Progenitor cell of endocrine pancreas (in vitro differentiated cells): ENCODE measurements at regions not wholly inside any gene's neighbourhood (a gene's known extent, or its start where the extent isn't known, plus 50 kb on each side); places are given as distances from the start of the nearest gene placed in this dataset.

Experiments
- DNase-seq: peaks from one replicate; pipeline ENCODE4 v3.0.0; 2021; ENCODE audit warnings: low spot score; ENCODE audit not compliant: unreplicated experiment
- H3K27ac Mint-ChIP-seq: 2 replicates; pipeline ENCODE4 v1.8.0; 2021; ENCODE audit warnings: mild to moderate bottlenecking, moderate library complexity, mixed read lengths
- H3K27me3 Mint-ChIP-seq: 2 replicates; pipeline ENCODE4 v1.8.0; 2021; ENCODE audit warnings: mixed read lengths
- H3K36me3 Mint-ChIP-seq: 2 replicates; pipeline ENCODE4 v1.8.0; 2022; ENCODE audit warnings: mixed read lengths; ENCODE audit not compliant: insufficient read depth
- H3K4me1 Mint-ChIP-seq: 2 replicates; pipeline ENCODE4 v1.8.0; 2021; ENCODE audit warnings: low read depth, mixed read lengths
- H3K4me3 Mint-ChIP-seq: 2 replicates; pipeline ENCODE4 v1.8.0; 2021; ENCODE audit warnings: low read depth, mild to moderate bottlenecking, moderate library complexity, mixed read lengths
- H3K9me3 Mint-ChIP-seq: 2 replicates; pipeline ENCODE4 v1.8.0; 2021; ENCODE audit warnings: low read depth, mixed read lengths
- TF ChIP-seq, protein P1 (sequence below): fragments of 200-600 bp; sonication (generic); IDR thresholded peaks from one replicate; pipeline ENCODE4 v1.5.0; 2021; ENCODE audit warnings: antibody characterized with exemption, mild to moderate bottlenecking; ENCODE audit not compliant: unreplicated experiment

DNA sequence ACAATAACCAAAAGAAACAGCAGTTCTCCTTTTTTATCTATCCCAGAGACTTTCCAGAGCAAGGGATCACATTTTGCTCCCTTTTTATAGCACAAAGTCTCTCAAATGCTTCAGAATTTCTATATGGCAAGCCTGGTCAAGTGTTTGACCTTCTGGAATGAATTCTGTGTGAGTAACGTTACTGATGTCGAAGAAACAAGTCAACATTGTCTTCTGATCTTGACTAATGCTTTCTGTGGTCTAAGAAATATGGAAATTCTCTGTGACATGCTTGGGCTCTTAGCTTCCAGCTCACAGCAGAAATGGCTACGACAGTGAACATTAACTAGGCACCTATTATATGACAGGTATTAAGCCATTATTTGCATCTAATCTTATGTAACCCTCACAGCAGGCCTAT is 411.7 kb downstream of the CADM1 start:
- DNase-seq: no peak
- Mint-ChIP-seq H3K36me3 (no peaks in the 10 kb centered on the region), H3K4me1 (no peaks in the 10 kb centered on the region), H3K4me3 (no peak overlapping the region), H3K9me3 (no peaks in the 10 kb centered on the region), H3K27ac (no peak overlapping the region), H3K27me3 (no peaks in the 10 kb centered on the region)
- TF ChIP-seq, protein P1, sequence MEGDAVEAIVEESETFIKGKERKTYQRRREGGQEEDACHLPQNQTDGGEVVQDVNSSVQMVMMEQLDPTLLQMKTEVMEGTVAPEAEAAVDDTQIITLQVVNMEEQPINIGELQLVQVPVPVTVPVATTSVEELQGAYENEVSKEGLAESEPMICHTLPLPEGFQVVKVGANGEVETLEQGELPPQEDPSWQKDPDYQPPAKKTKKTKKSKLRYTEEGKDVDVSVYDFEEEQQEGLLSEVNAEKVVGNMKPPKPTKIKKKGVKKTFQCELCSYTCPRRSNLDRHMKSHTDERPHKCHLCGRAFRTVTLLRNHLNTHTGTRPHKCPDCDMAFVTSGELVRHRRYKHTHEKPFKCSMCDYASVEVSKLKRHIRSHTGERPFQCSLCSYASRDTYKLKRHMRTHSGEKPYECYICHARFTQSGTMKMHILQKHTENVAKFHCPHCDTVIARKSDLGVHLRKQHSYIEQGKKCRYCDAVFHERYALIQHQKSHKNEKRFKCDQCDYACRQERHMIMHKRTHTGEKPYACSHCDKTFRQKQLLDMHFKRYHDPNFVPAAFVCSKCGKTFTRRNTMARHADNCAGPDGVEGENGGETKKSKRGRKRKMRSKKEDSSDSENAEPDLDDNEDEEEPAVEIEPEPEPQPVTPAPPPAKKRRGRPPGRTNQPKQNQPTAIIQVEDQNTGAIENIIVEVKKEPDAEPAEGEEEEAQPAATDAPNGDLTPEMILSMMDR: no peak

- H3K27me3 Mint-ChIP-seq: no peaks in the 10 kb centered on the region
- no peak for DNase-seq
- H3K9me3 Mint-ChIP-seq: no peaks in the 10 kb centered on the region
- H3K4me1 Mint-ChIP-seq: no peaks in the 10 kb centered on the region
- no peaks in the 10 kb centered on the region for H3K36me3 Mint-ChIP-seq
- no peak overlapping the region for H3K27ac Mint-ChIP-seq
- TF ChIP-seq, protein P1: no peak
- H3K4me3 Mint-ChIP-seq: no peak overlapping the region
Observed at GRCh38 chr11:115097796-115098408, 406.3 kb downstream of the CADM1 start.

DNA sequence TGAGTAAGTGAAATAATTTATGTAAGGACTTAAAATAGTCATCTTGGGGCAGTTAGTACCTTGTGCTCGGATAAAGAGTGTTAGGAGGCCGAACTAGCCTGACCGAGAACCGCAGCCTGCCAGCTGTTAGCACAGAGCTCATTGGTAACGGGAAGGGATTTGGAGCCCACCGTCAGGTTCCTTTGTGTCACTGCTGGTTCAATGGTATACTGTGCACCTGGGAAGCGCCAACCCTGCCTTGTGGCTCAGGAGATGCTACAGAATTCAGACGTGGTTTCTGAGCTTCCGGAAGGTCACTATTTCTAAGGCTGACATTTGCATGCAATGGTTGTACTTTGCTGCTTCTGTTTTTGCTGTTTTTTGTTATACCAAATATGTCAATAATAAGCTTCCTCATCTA is 403.5 kb downstream of the CADM1 start:
- H3K9me3 Mint-ChIP-seq: no peaks in the 10 kb centered on the region
- no peak for DNase-seq
- H3K4me3 Mint-ChIP-seq: no peak overlapping the region
- TF ChIP-seq, protein P1: no peak
- no peaks in the 10 kb centered on the region for H3K27me3 Mint-ChIP-seq
- H3K36me3 Mint-ChIP-seq: no peaks in the 10 kb centered on the region
- H3K27ac Mint-ChIP-seq: no peak overlapping the region
- no peaks in the 10 kb centered on the region for H3K4me1 Mint-ChIP-seq

DNA sequence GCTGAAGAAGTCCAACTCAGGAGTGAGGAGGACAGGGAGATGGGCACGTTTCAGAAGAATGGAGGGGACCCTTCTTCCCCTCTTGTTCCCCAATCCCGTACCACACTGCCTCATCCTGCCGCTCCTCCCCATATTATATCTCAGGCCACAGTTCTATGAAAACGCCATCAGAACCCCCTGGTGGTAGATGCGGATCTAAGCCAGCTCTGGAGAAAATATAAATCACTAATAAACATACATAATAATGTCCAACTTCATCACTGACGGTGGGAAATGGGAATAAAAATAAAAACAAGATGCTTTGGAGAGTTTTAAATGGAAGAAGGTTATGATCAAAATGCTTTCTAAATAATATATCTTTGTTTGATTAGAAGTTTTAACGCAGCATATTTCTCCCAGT is 400.3 kb downstream of the CADM1 start:
- peaks cover 11% of the 10 kb centered on the region for H3K27me3 Mint-ChIP-seq
- no peaks in the 10 kb centered on the region for H3K4me1 Mint-ChIP-seq

GRCh38 chr11:115104851-115105453 is 399.3 kb downstream of the CADM1 start:
- Mint-ChIP-seq H3K27me3 (peaks cover 11% of the 10 kb centered on the region), H3K4me3 (no peak overlapping the region), H3K4me1 (no peaks in the 10 kb centered on the region), H3K27ac (no peak overlapping the region), H3K36me3 (no peaks in the 10 kb centered on the region), H3K9me3 (no peaks in the 10 kb centered on the region)
- no peak for DNase-seq
- TF ChIP-seq, protein P1: no peak

More for the DNA sequence above, 400.3 kb downstream of the CADM1 start:
- no peaks in the 10 kb centered on the region for H3K36me3 Mint-ChIP-seq
- no peak for DNase-seq
- H3K27ac Mint-ChIP-seq: no peak overlapping the region
- TF ChIP-seq, protein P1: peak; percentile 25
- no peak overlapping the region for H3K4me3 Mint-ChIP-seq
- no peaks in the 10 kb centered on the region for H3K9me3 Mint-ChIP-seq
